Adipocyte (in vitro differentiated cells): ENCODE measurements at regions not wholly inside any gene's neighbourhood (a gene's known extent, or its start where the extent isn't known, plus 50 kb on each side); places are given as distances from the start of the nearest gene placed in this dataset.
"Not testable (repeated sequence)": the region's sequence is repeated elsewhere in the genome, so short reads cannot be mapped to it uniquely, and the experiment has no call there.

Experiments
- DNase-seq: peaks from one replicate; pipeline ENCODE4 v3.0.0-alpha.2; 2015; ENCODE audit warnings: low read depth
- H3K27me3 ChIP-seq: replicated peaks from 2 replicates; pipeline ENCODE4 v1.7.0; 2013; ENCODE audit warnings: mild to moderate bottlenecking, low read length, moderate library complexity; ENCODE audit not compliant: control insufficient read depth, insufficient read depth
- H3K36me3 ChIP-seq: 2 replicates; pipeline ENCODE4 v1.7.0; 2013; ENCODE audit warnings: low read length, mild to moderate bottlenecking, moderate library complexity; ENCODE audit not compliant: control insufficient read depth, insufficient read depth, severe bottlenecking
- H3K4me1 ChIP-seq: 2 replicates; pipeline ENCODE4 v1.7.0; 2013; ENCODE audit warnings: mild to moderate bottlenecking, low read length, moderate library complexity; ENCODE audit not compliant: control insufficient read depth, insufficient read depth
- H3K4me3 ChIP-seq: 2 replicates; pipeline ENCODE4 v1.7.0; 2013; ENCODE audit warnings: mild to moderate bottlenecking, low read length, moderate library complexity
- H3K9ac ChIP-seq: 2 replicates; pipeline ENCODE4 v1.7.0; 2013; ENCODE audit warnings: mild to moderate bottlenecking, low read length, moderate library complexity
- H3K9me3 ChIP-seq: 2 replicates; pipeline ENCODE4 v1.7.0; 2013; ENCODE audit warnings: mild to moderate bottlenecking, low read length, moderate library complexity; ENCODE audit not compliant: control insufficient read depth

DNA sequence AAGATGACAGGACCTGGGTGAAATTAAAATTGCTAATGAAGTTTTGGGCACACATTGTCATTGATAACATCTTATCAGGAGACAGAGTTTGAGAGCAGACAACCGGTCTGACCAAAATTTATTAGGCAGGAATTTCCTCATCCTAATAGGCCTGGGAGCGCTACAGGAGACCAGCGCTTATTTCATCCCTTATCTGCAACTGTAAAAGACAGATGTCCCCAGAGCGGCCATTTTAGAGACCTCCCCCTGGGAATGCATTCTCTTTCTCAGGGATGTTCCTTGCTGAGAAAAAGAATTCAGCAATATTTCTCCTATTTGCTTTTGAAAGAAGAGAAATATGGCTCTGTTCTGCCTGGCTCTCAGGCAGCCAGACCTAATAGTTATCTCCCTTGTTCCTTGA lies 504.2 kb upstream of the PCDH7 start:
- H3K9me3 ChIP-seq, H3K9ac ChIP-seq, DNase-seq, H3K4me1 ChIP-seq, H3K27me3 ChIP-seq, H3K36me3 ChIP-seq, H3K4me3 ChIP-seq: not testable (repeated sequence)

DNA sequence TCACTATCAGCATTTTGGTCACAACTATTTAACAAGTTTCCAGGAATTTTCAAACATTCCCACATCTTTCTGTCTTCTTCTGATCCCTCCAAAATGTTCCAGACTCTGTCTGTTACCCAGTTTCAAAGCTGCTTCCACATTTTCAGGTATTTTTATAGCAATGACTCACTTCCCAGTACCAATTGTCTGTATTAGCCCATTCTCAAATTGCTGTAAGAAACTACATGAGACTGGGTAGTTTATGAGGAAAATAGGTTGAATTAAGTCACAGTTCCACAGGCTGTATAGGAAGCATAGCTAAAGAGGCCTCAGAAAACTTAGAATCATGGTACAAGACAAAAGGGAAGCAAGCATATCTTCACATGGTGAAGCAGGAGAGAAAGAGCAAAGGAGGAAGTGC lies 475.0 kb upstream of the PCDH7 start:
- Histone ChIP-seq H3K36me3 (no peaks in the 10 kb centered on the region), H3K4me3 (no peak overlapping the region), H3K9ac (no peak overlapping the region), H3K9me3 (peaks cover 6% of the 10 kb centered on the region), H3K4me1 (no peaks in the 10 kb centered on the region), H3K27me3 (no peaks in the 10 kb centered on the region)
- no peak for DNase-seq

DNA sequence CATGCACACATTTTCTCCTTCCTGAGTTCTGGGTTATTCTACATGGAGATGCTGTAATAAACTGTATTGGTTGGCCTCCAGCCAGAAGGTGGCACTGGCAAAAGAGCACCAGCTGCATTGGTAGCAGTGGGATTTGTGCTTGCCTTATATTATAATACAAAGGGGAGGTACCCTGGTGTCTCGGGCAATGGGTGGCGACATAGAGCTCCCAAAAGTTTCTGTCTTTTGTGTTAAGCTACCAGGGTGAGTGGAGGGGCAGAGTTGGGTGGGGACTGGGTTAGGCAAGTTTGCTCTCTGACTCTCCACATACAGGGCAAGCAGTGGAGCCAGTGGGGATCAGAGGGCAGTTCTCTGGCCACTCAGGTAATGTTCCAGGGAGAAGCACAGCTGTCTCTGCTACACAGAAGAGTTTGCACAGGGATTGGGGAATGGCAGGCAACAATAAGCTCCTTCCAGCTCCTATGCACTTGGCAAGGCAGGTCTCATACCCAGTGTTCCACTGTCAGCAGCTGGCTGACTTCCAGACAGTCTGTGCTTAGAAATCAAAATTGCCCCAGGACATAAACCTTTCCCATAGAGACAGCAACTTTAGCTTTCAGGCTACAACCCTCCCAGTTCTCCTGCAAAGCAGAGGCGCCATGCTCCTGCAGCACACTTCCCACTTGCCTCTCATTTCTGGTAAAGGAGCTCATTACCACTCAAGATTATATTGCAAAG lies 463.9 kb upstream of the PCDH7 start:
- Histone ChIP-seq H3K27me3 (no peaks in the 10 kb centered on the region), H3K36me3 (no peaks in the 10 kb centered on the region), H3K9me3 (peaks cover 10% of the 10 kb centered on the region), H3K4me1 (no peaks in the 10 kb centered on the region), H3K9ac (no peak overlapping the region), H3K4me3 (no peak overlapping the region)
- DNase-seq: peak; percentile 1

DNA sequence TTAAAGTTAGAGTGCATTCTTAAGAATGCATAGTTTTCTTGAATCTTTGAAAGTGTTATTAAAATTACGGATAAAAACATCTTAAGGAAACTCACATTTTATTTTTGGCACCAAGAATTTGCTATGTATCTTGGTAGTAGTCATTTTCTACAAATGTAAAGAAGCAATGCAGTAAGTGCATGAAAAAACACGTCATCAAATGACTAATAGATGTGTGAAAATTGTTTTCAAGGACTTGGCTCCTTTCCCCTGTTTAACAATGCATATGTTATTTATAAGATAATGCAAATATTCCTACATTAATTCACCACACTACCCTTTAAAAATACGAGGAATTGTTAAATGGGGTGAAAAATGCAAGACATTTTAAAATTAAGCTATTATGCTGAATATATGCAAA lies 461.2 kb upstream of the PCDH7 start:
- no peak overlapping the region for H3K9ac ChIP-seq
- no peaks in the 10 kb centered on the region for H3K27me3 ChIP-seq
- DNase-seq: no peak
- peaks cover 2% of the 10 kb centered on the region for H3K9me3 ChIP-seq
- no peaks in the 10 kb centered on the region for H3K4me1 ChIP-seq
- H3K4me3 ChIP-seq: no peak overlapping the region
- no peaks in the 10 kb centered on the region for H3K36me3 ChIP-seq

DNA sequence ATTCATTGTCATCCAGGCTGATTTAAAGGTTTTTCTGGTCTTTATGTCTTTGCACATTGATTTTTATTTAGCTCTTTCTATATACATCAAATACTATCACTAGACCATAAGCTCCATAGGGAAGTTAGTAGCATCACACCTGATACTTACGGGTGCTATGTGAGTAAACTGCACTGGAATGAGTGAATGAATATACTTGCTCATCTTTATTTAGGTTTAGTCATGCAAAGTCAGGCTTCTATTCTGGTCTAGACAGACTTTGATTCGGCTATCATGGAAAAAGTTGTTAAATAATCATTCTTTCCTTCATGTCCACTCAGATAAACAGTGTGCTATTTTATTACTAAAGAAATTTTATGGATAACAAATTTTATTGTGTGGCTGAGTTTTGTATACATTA lies 457.8 kb upstream of the PCDH7 start:
- H3K4me3 ChIP-seq: no peak overlapping the region
- DNase-seq: no peak
- no peaks in the 10 kb centered on the region for H3K9me3 ChIP-seq
- H3K9ac ChIP-seq: no peak overlapping the region
- H3K4me1 ChIP-seq: no peaks in the 10 kb centered on the region
- no peaks in the 10 kb centered on the region for H3K27me3 ChIP-seq
- no peaks in the 10 kb centered on the region for H3K36me3 ChIP-seq

DNA sequence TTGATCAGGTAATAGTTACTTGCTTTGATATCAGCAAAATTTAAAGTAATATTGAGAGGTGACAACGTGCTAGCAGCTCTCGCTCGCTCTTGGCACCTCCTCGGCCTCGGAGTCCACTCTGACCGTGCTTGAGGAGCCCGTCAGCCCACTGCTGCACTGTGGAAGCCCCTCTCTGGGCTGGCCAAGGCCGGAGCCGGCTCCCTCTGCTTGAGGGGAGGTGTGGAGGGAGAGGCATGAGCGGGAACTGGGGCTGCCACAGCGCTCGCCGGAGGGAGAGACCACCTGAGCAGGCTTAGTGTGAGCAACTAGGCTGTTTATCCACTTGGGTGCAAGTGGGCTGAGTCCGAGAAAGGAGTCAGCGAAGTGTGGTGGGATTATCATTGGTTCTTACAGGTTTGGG lies 455.7 kb upstream of the PCDH7 start:
- Histone ChIP-seq H3K4me3 (no peak overlapping the region), H3K36me3 (no peaks in the 10 kb centered on the region), H3K27me3 (no peaks in the 10 kb centered on the region), H3K9me3 (no peaks in the 10 kb centered on the region), H3K4me1 (no peaks in the 10 kb centered on the region), H3K9ac (no peak overlapping the region)
- no peak for DNase-seq

DNA sequence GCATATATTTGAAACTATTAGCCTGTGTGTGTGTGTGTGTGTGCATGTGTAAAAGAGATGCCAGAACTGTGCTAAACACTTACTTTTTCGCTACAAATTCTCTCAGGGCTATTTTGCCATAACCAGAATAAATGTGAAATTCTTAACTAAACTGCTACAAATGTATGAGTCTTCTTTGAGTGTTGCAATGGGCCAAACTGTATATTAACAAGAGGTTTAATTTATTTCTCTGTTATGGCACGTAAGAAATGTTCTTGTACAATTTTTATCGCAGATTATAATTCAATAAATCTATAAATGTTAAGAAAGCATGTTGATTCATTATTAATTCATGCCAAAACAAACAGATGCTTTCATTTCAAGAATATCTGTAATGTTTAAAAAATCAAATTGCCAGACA lies 454.5 kb upstream of the PCDH7 start:
- Histone ChIP-seq H3K27me3 (no peaks in the 10 kb centered on the region), H3K9ac (no peak overlapping the region), H3K4me3 (no peak overlapping the region), H3K36me3 (no peaks in the 10 kb centered on the region), H3K4me1 (no peaks in the 10 kb centered on the region), H3K9me3 (no peaks in the 10 kb centered on the region)
- DNase-seq: no peak

DNA sequence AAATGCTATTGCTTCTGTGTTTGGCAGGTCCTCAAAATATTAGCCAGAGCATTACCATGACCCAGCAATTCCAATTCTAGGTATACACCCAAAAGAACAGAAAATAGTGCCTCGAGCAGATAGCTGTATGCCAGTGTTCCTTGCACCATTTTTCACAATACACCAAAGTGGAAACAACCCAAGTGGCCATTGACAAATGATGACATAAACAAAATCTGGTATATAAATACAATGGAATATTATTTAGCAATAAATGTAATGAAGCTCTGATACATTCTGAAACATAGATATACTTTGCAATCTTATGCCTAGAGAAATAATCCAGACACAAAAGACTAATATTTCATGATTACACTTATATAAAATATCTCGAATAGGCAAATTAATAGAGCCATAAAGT lies 451.8 kb upstream of the PCDH7 start:
- Histone ChIP-seq H3K9ac (no peak overlapping the region), H3K9me3 (no peaks in the 10 kb centered on the region), H3K4me1 (no peaks in the 10 kb centered on the region), H3K27me3 (no peaks in the 10 kb centered on the region), H3K36me3 (no peaks in the 10 kb centered on the region), H3K4me3 (no peak overlapping the region)
- DNase-seq: no peak

DNA sequence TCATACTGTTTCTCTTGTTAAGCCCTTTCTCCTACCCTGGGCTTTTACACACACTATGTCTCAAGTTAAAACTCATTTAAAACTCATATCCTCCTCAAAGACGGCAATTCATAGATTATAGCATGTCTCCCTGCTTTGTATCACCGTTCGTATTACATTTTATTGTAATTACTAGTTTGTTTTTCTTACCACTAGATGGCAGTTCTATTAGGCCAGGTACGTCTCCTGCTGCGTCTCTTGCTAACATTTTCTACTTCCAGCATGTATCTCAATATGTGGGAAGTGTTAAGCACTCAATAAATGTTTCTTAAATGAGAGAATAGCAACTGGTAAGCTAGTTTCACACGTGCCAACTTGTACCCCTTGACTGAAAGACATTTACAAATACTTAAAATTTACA lies 450.3 kb upstream of the PCDH7 start:
- H3K27me3 ChIP-seq: no peaks in the 10 kb centered on the region
- H3K36me3 ChIP-seq: no peaks in the 10 kb centered on the region
- H3K4me3 ChIP-seq: no peak overlapping the region
- H3K4me1 ChIP-seq: no peaks in the 10 kb centered on the region
- no peak overlapping the region for H3K9ac ChIP-seq
- no peak for DNase-seq
- no peaks in the 10 kb centered on the region for H3K9me3 ChIP-seq

DNA sequence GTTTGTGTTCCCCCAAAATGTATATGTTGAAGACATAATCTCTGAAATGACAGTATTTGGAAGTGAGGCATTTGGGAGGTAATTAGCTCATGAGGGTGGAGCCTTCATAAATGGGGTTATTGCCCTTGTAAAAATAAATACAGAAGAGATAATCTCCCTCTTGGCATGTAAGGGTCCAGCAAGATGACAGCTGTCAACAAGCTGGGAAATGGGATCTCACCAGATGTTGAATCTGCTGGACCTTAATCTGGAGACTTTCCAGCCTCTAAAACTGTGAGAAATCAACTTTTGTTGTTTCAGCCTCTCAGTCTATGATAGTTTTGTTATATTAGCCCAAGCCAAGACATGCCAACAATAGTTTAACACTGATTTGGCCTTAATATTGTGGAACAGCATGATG lies 438.2 kb upstream of the PCDH7 start:
- Histone ChIP-seq H3K27me3 (no peaks in the 10 kb centered on the region), H3K36me3 (no peaks in the 10 kb centered on the region), H3K9me3 (no peaks in the 10 kb centered on the region), H3K4me1 (no peaks in the 10 kb centered on the region), H3K4me3 (no peak overlapping the region), H3K9ac (no peak overlapping the region)
- DNase-seq: no peak

DNA sequence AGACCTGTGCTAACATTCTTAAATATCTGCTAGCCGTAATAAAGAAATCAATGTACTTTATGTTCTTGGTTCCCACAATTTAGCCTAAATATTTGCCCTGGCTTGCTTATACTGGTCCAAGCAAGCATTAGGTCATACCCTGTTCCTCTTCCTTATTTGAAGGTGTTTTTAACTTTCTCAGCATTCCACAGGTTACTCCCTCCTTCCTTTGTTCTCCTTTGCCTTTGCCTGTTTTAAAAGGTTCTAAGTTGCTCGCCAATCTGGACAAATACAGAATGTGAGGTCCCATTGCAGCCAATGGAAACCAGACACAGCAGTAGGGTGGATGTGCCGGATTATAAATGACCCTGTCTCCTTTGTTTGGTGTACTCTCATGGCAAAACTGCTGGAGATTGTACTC lies 436.8 kb upstream of the PCDH7 start:
- Histone ChIP-seq H3K4me1 (no peaks in the 10 kb centered on the region), H3K4me3 (no peak overlapping the region), H3K27me3 (no peaks in the 10 kb centered on the region), H3K36me3 (no peaks in the 10 kb centered on the region), H3K9ac (no peak overlapping the region), H3K9me3 (no peaks in the 10 kb centered on the region)
- DNase-seq: no peak

DNA sequence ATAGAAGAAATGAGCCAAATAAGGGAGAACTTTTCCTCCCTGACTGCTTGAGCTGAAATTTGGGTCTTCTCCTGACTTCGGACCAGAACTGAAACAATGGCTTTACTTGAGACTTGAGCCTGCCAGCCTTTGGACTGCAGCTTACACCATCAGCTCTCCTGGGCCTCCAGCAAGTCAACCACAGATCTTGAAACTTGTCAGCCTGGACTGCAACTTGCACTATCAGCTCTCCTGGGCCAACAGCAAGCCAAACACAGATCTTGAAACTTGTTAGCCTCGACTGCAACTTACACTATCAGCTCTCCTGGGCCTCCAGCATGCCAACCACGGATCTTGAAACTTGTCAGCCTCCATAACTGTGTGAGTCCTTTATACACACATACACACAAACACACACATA lies 425.9 kb upstream of the PCDH7 start:
- no peaks in the 10 kb centered on the region for H3K9me3 ChIP-seq
- H3K36me3 ChIP-seq: no peaks in the 10 kb centered on the region
- DNase-seq: no peak

More for the DNA sequence above, 425.9 kb upstream of the PCDH7 start:
- Histone ChIP-seq H3K9ac (no peak overlapping the region), H3K4me3 (no peak overlapping the region), H3K4me1 (no peaks in the 10 kb centered on the region), H3K27me3 (no peaks in the 10 kb centered on the region)
